Right ventricle myocardium inferior (tissue), 1 donor: ENCODE measurements at regions not wholly inside any gene's neighbourhood (a gene's known extent, or its start where the extent isn't known, plus 50 kb on each side); places are given as distances from the start of the nearest gene placed in this dataset.
"Not testable (repeated sequence)": the region's sequence is repeated elsewhere in the genome, so short reads cannot be mapped to it uniquely, and the experiment has no call there.

ENCODE experiments used
- ATAC-seq: fragments of 200-7000 bp; cut with Tn5 transposase; one replicate; pipeline ENCODE4 v1.9.1; 2020; ENCODE audit warnings: mild to moderate bottlenecking, moderate library complexity
- DNase-seq: peaks from one replicate; pipeline ENCODE4 v3.0.0; 2021; ENCODE audit errors: missing footprints
- intact Hi-C: fragments of 100-400 bp; cut with DNase I; formaldehyde crosslinking; loops from one replicate; pipeline ENCODE4 v1.11.0; 2022
- donor health status: DM: no; HTN: yes; CAD: no; lungs with severe emphysema.

GRCh38 chr7:94314413-94315410, 80.0 kb upstream of the COL1A2 start:
- intact Hi-C loops: loop anchor here (5.0 kb wide), 1 partner anchor 53 kb away; no protein-coding TSS in a partner anchor
- DNase-seq: no peak

DNA sequence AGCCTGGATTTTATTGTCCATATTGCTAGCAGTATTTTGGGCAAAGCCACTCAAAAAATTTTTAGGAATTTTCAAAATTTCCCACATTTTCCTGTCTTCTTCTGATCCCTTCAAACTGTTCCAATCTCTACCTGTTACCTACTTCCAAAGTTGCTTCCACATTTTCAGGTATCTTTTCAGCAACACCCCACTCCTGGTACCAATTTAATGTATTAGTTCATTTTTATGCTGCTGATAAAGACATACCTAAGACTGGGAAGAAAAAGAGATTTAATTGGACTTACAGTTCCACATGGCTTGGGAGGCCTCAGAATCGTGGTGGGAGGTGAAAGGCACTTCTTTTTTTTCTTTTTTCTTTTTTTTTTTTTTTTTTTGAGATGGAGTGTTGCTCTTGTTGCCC, 73.6 kb upstream of the COL1A2 start:
- intact Hi-C loops, ATAC-seq, DNase-seq: not testable (repeated sequence)

More at GRCh38 chr7:94314413-94315410, 80.0 kb upstream of the COL1A2 start:
- ATAC-seq: no peak

- DNase-seq (no peak), ATAC-seq (peak; percentile 39)
- intact Hi-C loops: no loop called here
These were observed 70.9 kb upstream of the COL1A2 start for GRCh38 chr7:94323844-94324243.

DNA sequence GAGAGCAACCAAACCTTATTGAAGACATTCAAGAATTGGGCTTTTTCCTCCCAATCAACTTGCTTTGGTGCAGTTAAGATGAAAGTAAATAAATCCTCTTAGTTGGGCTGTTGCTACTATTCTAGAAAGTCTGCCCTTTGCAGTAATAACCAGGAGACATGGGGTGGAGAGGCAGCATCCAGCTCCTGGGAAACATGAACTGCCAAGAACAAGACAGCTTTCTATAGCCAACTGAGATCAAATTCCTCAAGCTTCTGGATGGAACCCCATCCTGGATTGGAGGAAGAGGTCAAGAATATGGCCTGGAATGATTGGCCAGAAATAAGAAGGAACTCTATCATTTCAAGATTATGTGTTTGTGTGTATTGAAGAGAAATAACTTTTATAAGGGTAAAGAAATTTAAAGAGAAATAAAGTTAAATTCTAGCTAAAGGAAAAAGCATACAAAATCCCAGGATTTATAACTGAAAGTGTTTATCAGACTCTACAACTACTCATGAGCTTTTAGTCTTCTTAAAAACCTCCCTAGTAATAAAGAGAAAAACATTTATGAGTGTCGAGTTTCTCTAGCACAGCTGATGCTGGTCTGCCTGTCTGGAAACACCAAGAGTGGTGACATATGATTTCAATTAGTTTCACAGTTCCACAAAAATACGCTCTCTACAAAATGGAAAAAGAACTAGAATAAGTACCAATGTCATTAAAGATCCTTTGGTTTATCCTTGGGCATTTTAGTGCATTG, 70.1 kb upstream of the COL1A2 start:
- DNase-seq (no peak), ATAC-seq (no peak)
- intact Hi-C loops: no loop called here

DNA sequence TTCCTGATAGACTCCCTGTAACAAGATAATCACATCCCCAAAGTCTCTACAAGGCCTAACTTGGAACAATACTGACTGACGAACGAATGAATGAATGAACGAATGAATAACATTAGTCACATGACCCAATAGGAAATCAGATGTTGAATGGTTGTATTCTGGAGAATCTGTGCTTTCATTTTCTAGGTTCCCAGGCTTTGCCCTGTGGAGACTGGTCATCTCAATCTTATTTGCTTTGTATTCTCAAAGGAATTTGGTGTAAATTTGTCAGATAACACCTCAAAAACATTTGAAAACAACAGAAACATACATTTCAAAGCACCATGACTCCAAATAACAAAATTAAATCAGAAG, 69.6 kb upstream of the COL1A2 start:
- no peak for ATAC-seq

DNA sequence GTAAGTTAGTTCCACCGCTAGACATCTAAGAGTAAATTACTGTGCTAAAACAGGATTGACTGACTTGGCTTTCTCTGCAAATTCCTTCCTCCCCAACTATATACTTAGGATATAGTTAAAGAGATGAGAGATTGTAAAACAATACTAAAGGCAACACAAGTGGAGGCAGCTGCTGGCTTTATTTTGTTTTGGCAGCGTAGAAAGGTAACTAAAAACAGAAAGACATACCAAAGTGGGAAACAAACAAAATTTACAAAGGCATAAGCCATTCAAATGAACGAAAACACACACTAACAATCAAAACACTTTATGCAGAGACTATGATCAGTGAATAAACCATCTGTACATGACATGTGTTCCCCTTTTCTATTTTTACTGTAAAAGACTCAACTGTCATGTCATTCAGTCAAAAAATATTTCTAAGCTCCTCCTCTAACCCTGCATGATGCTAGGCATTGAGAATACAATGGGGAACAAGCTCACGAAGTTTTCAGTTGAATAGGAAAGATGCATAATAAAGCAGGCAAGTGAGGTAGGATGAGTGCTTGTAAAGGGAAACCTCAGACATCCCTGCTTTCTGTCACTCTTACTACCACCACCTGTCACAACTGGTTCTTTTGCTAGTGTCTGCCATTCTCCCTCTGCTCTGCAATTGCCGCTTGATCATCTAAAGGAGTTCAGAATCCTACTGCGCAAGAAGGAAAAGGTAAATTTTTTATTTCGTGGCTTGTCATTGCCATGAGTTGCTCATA, 64.2 kb upstream of the COL1A2 start:
- intact Hi-C loops: no loop called here
- ATAC-seq: no peak
- no peak for DNase-seq

More for the DNA sequence above, 69.6 kb upstream of the COL1A2 start:
- no peak for DNase-seq
- intact Hi-C loops: no loop called here

GRCh38 chr7:94332571-94332970, 62.1 kb upstream of the COL1A2 start:
- DNase-seq (no peak), ATAC-seq (no peak)
- intact Hi-C loops: no loop called here

GRCh38 chr7:94333810-94334209, 60.9 kb upstream of the COL1A2 start:
- DNase-seq (no peak), ATAC-seq (no peak)
- intact Hi-C loops: no loop called here

DNA sequence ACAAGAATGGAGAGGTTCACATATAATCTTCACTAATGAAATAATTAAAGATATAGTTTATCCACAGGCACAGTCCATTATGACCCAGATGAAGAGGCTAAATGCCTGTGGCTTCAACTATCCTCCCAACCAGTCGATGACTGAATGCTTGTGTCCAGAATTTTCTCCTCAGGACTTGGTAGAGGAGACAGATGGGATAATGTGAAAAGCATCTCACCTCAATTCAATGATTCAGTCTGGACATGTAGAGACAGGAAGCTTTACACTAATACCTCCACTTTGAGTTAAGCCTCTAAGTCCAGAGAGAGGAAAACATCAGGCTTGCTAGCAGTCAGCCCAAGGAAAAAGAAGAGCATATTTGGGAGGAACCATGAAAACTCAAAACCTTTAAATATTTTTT, 59.1 kb upstream of the COL1A2 start:
- intact Hi-C loops: no loop called here
- no peak for ATAC-seq
- DNase-seq: no peak

GRCh38 chr7:94336009-94336408, 58.7 kb upstream of the COL1A2 start:
- ATAC-seq (no peak), DNase-seq (no peak)
- intact Hi-C loops: no loop called here

- ATAC-seq (no peak), DNase-seq (no peak)
- intact Hi-C loops: no loop called here
These were observed 55.7 kb upstream of the COL1A2 start for GRCh38 chr7:94338921-94339371.

DNA sequence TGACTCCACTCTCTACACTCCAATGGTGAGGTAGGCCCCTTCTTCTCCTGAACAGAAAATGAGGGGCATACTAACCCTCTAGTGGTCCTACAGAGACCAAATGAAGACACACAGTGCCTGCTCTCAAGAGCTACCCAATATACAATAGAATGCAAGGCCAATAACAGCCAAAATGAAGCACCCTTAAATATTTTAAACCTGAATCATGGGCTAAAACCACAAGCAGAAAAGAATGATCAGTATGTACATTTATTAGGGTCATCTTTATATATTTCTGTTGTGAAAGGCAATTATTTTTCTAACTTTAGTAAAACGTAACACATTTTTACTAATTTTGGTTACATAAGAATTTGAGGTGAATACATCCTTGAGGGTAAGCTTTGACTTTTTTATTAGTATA, 49.9 kb upstream of the COL1A2 start:
- DNase-seq (no peak), ATAC-seq (no peak)
- intact Hi-C loops: no loop called here
